Skeletal muscle tissue (tissue), 3 donors: ENCODE measurements at regions not wholly inside any gene's neighbourhood (a gene's known extent, or its start where the extent isn't known, plus 50 kb on each side); places are given as distances from the start of the nearest gene placed in this dataset.
"Not testable (repeated sequence)": the region's sequence is repeated elsewhere in the genome, so short reads cannot be mapped to it uniquely, and the experiment has no call there.

Experiments used
- H3K27ac ChIP-seq: one replicate; pipeline ENCODE4 v1.7.0; 2013; ENCODE audit warnings: mild to moderate bottlenecking, low read depth, low read length, inconsistent platforms
- H3K27me3 ChIP-seq, 3 donors: one replicate each; pipeline ENCODE4 v1.7.0; 2013; ENCODE audit warnings: low read length in 3 of 3; ENCODE audit not compliant: control insufficient read depth in 3 of 3, insufficient read depth in 3 of 3
- H3K36me3 ChIP-seq, 3 donors: one replicate each; pipeline ENCODE4 v1.7.0; 2013; ENCODE audit warnings: low read length in 3 of 3; ENCODE audit not compliant: control insufficient read depth in 3 of 3, insufficient read depth in 3 of 3
- H3K4me1 ChIP-seq, 3 donors: one replicate each; pipeline ENCODE4 v1.7.0; 2013; ENCODE audit warnings: low read length in 3 of 3, mild to moderate bottlenecking in 3 of 3; ENCODE audit not compliant: control insufficient read depth in 3 of 3, insufficient read depth in 3 of 3
- H3K4me3 ChIP-seq, 3 donors: one replicate each; pipeline ENCODE4 v1.7.0; 2013; ENCODE audit warnings: low read length in 3 of 3
- H3K9ac ChIP-seq, 3 donors: one replicate each; pipeline ENCODE4 v1.7.0; 2013; ENCODE audit warnings: low read length in 3 of 3, mild to moderate bottlenecking in 3 of 3, moderate library complexity in 2 of 3, low read depth in 1 of 3
- H3K9me3 ChIP-seq, 3 donors: one replicate each; pipeline ENCODE4 v1.7.0; 2013; ENCODE audit warnings: low read length in 3 of 3; ENCODE audit not compliant: control insufficient read depth in 3 of 3
- donor health status: Osteomylitis.

GRCh38 chr12:90543374-90543773, 411.6 kb downstream of the CCER1 start:
- no peaks in the 10 kb centered on the region for H3K36me3 ChIP-seq
- no peak overlapping the region for H3K4me3 ChIP-seq
- no peak overlapping the region for H3K9ac ChIP-seq
- H3K4me1 ChIP-seq: no peaks in the 10 kb centered on the region
- H3K27me3 ChIP-seq: no peaks in the 10 kb centered on the region
- no peak overlapping the region for H3K27ac ChIP-seq
- H3K9me3 ChIP-seq: no peaks in the 10 kb centered on the region

GRCh38 chr12:90542852-90543251, 412.1 kb downstream of the CCER1 start:
- H3K36me3 ChIP-seq, H3K4me3 ChIP-seq, H3K27me3 ChIP-seq, H3K9me3 ChIP-seq, H3K9ac ChIP-seq, H3K27ac ChIP-seq, H3K4me1 ChIP-seq: not testable (repeated sequence)

GRCh38 chr12:90533828-90534227, 421.1 kb downstream of the CCER1 start:
- H3K4me3 ChIP-seq, H3K36me3 ChIP-seq, H3K27me3 ChIP-seq, H3K4me1 ChIP-seq, H3K27ac ChIP-seq, H3K9me3 ChIP-seq, H3K9ac ChIP-seq: not testable (repeated sequence)

GRCh38 chr12:90520002-90520734, 434.8 kb downstream of the CCER1 start:
- Histone ChIP-seq H3K9ac (no peak overlapping the region), H3K36me3 (no peaks in the 10 kb centered on the region), H3K27me3 (no peaks in the 10 kb centered on the region), H3K27ac (no peak overlapping the region), H3K4me1 (no peaks in the 10 kb centered on the region), H3K9me3 (no peaks in the 10 kb centered on the region), H3K4me3 (no peak overlapping the region)

DNA sequence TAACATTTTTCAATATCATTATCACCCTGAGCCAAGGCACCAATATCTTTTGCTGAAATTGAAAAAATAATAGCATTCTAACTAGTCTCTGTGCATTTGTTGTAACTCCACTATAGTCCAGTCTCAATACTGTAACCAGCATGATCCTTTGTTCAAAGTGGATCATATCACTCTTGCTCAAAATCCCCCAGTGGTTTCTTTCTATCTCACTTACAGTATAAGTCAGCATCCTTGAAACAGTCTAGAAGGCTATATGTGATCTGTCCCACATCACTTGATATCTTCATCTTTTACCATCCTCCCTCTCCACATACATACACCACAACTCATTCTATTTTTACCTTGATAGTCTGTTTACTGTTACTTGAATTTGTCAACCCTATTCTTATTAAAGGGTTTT, 435.7 kb downstream of the CCER1 start:
- peaks cover 0 to 3% (median 0%) of the 10 kb centered on the region in 3 donors for H3K4me1 ChIP-seq
- no peaks in the 10 kb centered on the region for H3K36me3 ChIP-seq
- H3K9ac ChIP-seq: no peak overlapping the region
- H3K4me3 ChIP-seq: no peak overlapping the region
- no peak overlapping the region for H3K27ac ChIP-seq
- H3K27me3 ChIP-seq: no peaks in the 10 kb centered on the region
- H3K9me3 ChIP-seq: no peaks in the 10 kb centered on the region

DNA sequence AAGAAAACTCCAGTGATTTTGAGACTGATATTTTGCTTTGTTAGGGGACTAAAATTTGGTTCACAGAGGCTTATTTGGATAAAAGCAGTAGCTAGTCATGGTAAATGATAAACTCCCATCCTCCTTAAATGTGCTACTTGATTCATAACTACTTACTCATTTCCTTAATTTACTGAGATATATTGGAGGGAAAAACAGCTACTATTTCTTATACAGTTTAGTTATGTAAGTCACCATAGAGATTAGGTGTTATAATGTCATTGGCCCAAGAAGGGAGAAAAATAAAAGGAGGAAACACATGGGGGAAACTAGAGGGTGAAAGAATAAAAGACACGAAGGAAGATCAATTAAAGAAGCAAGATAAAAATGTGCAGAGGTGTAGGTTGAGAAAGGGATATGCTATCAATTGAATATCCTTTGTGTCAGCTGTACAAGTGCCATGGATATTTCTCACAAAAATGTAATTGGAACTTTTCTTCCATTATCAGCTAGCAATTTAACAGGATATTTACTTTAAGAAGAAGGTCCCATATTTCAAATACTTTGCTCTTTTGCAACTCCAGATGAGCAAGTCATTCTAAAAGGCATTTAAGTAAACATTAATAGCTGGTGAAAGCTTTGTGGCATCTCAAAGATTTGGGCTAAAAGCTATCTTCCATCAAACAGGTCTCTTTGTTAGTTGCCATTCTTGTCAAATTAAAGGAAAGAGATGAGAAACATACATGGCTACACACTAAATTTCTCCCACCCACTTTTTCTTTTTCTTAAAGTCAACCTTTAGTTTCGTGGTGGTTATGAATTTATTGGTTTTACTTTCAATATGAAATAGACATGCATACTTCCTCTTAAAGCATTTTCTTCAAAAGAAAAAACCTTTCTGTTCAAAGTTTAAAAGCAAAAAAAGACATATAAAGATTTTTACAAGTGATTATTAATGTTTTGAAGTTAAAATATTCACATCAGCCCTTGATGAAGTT, 439.5 kb downstream of the CCER1 start:
- no peak overlapping the region for H3K27ac ChIP-seq
- H3K9ac ChIP-seq: no peak overlapping the region
- H3K9me3 ChIP-seq: no peaks in the 10 kb centered on the region

DNA sequence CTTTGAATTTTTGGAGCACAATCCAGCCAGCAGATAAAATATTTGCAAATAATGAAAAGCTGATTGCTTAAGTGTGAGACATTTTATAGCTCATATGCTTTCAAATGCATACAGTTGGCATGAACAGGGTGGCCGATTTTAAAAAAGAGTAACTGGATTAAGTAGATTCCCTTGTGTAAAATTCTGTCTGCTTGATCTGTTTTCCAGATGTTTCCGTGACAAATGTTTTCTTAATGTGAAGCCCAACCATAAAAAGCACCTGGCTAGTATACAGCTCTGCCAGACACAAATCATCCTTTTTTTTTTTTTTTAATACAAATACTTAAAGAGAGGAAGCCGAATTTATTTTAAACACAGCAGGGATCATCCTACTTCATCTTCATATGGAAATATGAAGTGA, 440.7 kb downstream of the CCER1 start:
- Histone ChIP-seq H3K9me3 (no peaks in the 10 kb centered on the region), H3K4me3 (no peak overlapping the region), H3K27ac (no peak overlapping the region), H3K4me1 (peaks cover 0 to 3% (median 0%) of the 10 kb centered on the region in 3 donors), H3K9ac (no peak overlapping the region), H3K27me3 (no peaks in the 10 kb centered on the region), H3K36me3 (no peaks in the 10 kb centered on the region)

More for the DNA sequence above, 439.5 kb downstream of the CCER1 start:
- H3K4me3 ChIP-seq: no peak overlapping the region
- peaks cover 0 to 3% (median 0%) of the 10 kb centered on the region in 3 donors for H3K4me1 ChIP-seq
- H3K27me3 ChIP-seq: no peaks in the 10 kb centered on the region
- no peaks in the 10 kb centered on the region for H3K36me3 ChIP-seq

- H3K9ac ChIP-seq: no peak overlapping the region
- no peak overlapping the region for H3K27ac ChIP-seq
These were observed 442.5 kb downstream of the CCER1 start for GRCh38 chr12:90512518-90512917.

DNA sequence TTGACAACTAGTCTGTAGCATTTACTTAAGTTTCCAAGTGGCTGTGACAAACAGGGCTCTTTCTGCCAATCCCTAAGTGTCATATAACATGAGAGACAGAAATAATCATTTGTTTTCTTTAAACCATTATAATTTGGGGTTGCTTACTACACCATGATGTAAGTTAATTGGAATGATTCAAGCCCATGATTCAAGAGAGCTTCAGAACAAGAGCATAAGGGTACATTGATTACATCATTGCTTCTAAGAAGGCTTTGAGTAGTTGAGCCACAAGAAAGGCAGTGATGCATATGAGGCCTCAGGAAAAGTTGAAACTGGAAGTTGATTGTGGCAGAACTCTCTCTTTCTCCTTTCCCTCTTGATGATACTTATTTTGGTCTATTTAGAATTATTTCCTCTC, 444.0 kb downstream of the CCER1 start:
- Histone ChIP-seq H3K4me3 (no peak overlapping the region), H3K9ac (no peak overlapping the region), H3K27ac (no peak overlapping the region), H3K9me3 (no peaks in the 10 kb centered on the region), H3K27me3 (no peaks in the 10 kb centered on the region), H3K36me3 (no peaks in the 10 kb centered on the region), H3K4me1 (peaks cover 0 to 3% (median 0%) of the 10 kb centered on the region in 3 donors)

More at GRCh38 chr12:90512518-90512917, 442.5 kb downstream of the CCER1 start:
- Histone ChIP-seq H3K4me3 (no peak overlapping the region), H3K4me1 (peaks cover 0 to 3% (median 0%) of the 10 kb centered on the region in 3 donors), H3K9me3 (no peaks in the 10 kb centered on the region), H3K36me3 (no peaks in the 10 kb centered on the region), H3K27me3 (no peaks in the 10 kb centered on the region)

GRCh38 chr12:90504806-90505205, 450.2 kb downstream of the CCER1 start:
- H3K27ac ChIP-seq: no peak overlapping the region
- no peak overlapping the region for H3K4me3 ChIP-seq
- H3K4me1 ChIP-seq: no peaks in the 10 kb centered on the region
- H3K9ac ChIP-seq: no peak overlapping the region
- H3K27me3 ChIP-seq: no peaks in the 10 kb centered on the region
- peaks cover 0 to 2% (median 0%) of the 10 kb centered on the region in 3 donors for H3K9me3 ChIP-seq
- no peaks in the 10 kb centered on the region for H3K36me3 ChIP-seq
